ENCODE measurements at regions not wholly inside any gene's neighbourhood (a gene's known extent, or its start where the extent isn't known, plus 50 kb on each side); places are given as distances from the start of the nearest gene placed in this dataset.

- no peak overlapping the region for H3K4me2 ChIP-seq (ENCODE audit: low read length)
- H3K27ac ChIP-seq (ENCODE audit: low read length) = no peak overlapping the region
- H2AFZ ChIP-seq (ENCODE audit: low read depth, low read length) = no peak overlapping the region
Measured at GRCh38 chr9:24464319-24464951, 81.3 kb downstream of the IZUMO3 start.

GRCh38 chr9:24462951-24463350 lies 82.7 kb downstream of the IZUMO3 start:
- Histone ChIP-seq H3K27me3 (ENCODE audit: insufficient read depth, low read depth, low read length) (no peaks in the 10 kb centered on the region), H3F3A (ENCODE audit: insufficient read depth, low read length, poor library complexity, severe bottlenecking) (no peaks in the 10 kb centered on the region), H3K4me2 (ENCODE audit: low read length) (no peak overlapping the region), H2AFZ (ENCODE audit: low read depth, low read length) (no peak overlapping the region), H3K36me3 (ENCODE audit: insufficient read depth, low read length) (no peaks in the 10 kb centered on the region), H3K9ac (ENCODE audit: low read length) (no peak overlapping the region), H3K79me2 (replicated peaks; ENCODE audit: insufficient read depth, low read length) (no peaks in the 10 kb centered on the region), H4K20me1 (ENCODE audit: insufficient read depth) (no peaks in the 10 kb centered on the region), H3K27ac (ENCODE audit: low read length) (no peak overlapping the region), H3K4me3 (ENCODE audit: low read length) (no peak overlapping the region), H3K9me3 (ENCODE audit: low read length) (no peaks in the 10 kb centered on the region), H3K9me2 (ENCODE audit: insufficient read depth, low read length) (no peaks in the 10 kb centered on the region)
- TF ChIP-seq MXI1 (conservative IDR thresholded peaks at IDR 0.05; ENCODE audit: poor library complexity, severe bottlenecking) = no peak
- no peak for TF ChIP-seq POLR2AphosphoS5 (IDR thresholded peaks at IDR 0.05)
- TF ChIP-seq EP300 (conservative IDR thresholded peaks at IDR 0.05; ENCODE audit: poor library complexity, severe bottlenecking) = no peak
- no peak for TF ChIP-seq EZH2 (IDR thresholded peaks at IDR 0.05; ENCODE audit: borderline replicate concordance, insufficient read depth, low read length, poor library complexity, severe bottlenecking)
- TF ChIP-seq, protein P1, sequence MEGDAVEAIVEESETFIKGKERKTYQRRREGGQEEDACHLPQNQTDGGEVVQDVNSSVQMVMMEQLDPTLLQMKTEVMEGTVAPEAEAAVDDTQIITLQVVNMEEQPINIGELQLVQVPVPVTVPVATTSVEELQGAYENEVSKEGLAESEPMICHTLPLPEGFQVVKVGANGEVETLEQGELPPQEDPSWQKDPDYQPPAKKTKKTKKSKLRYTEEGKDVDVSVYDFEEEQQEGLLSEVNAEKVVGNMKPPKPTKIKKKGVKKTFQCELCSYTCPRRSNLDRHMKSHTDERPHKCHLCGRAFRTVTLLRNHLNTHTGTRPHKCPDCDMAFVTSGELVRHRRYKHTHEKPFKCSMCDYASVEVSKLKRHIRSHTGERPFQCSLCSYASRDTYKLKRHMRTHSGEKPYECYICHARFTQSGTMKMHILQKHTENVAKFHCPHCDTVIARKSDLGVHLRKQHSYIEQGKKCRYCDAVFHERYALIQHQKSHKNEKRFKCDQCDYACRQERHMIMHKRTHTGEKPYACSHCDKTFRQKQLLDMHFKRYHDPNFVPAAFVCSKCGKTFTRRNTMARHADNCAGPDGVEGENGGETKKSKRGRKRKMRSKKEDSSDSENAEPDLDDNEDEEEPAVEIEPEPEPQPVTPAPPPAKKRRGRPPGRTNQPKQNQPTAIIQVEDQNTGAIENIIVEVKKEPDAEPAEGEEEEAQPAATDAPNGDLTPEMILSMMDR (IDR thresholded peaks at IDR 0.05; ENCODE audit: poor library complexity, severe bottlenecking) = no peak

More at GRCh38 chr9:24464319-24464951, 81.3 kb downstream of the IZUMO3 start:
- H3K79me2 ChIP-seq (replicated peaks; ENCODE audit: insufficient read depth, low read length) = no peaks in the 10 kb centered on the region
- no peaks in the 10 kb centered on the region for H3K9me3 ChIP-seq (ENCODE audit: low read length)
- no peaks in the 10 kb centered on the region for H4K20me1 ChIP-seq (ENCODE audit: insufficient read depth)
- H3K9me2 ChIP-seq (ENCODE audit: insufficient read depth, low read length) = no peaks in the 10 kb centered on the region
- TF ChIP-seq RAD21 (conservative IDR thresholded peaks at IDR 0.05) (no peak), TAF1 (IDR thresholded peaks at IDR 0.05; ENCODE audit: low read depth) (no peak), MXI1 (conservative IDR thresholded peaks at IDR 0.05; ENCODE audit: poor library complexity, severe bottlenecking) (no peak), SMC3 (conservative IDR thresholded peaks at IDR 0.05; ENCODE audit: poor library complexity) (no peak), POLR2AphosphoS5 (IDR thresholded peaks at IDR 0.05) (no peak), EZH2 (IDR thresholded peaks at IDR 0.05; ENCODE audit: borderline replicate concordance, insufficient read depth, low read length, poor library complexity, severe bottlenecking) (no peak), EP300 (conservative IDR thresholded peaks at IDR 0.05; ENCODE audit: poor library complexity, severe bottlenecking) (no peak)
- TF ChIP-seq, protein P1 (IDR thresholded peaks at IDR 0.05; ENCODE audit: poor library complexity, severe bottlenecking) = no peak
- TF ChIP-seq, protein P2, sequence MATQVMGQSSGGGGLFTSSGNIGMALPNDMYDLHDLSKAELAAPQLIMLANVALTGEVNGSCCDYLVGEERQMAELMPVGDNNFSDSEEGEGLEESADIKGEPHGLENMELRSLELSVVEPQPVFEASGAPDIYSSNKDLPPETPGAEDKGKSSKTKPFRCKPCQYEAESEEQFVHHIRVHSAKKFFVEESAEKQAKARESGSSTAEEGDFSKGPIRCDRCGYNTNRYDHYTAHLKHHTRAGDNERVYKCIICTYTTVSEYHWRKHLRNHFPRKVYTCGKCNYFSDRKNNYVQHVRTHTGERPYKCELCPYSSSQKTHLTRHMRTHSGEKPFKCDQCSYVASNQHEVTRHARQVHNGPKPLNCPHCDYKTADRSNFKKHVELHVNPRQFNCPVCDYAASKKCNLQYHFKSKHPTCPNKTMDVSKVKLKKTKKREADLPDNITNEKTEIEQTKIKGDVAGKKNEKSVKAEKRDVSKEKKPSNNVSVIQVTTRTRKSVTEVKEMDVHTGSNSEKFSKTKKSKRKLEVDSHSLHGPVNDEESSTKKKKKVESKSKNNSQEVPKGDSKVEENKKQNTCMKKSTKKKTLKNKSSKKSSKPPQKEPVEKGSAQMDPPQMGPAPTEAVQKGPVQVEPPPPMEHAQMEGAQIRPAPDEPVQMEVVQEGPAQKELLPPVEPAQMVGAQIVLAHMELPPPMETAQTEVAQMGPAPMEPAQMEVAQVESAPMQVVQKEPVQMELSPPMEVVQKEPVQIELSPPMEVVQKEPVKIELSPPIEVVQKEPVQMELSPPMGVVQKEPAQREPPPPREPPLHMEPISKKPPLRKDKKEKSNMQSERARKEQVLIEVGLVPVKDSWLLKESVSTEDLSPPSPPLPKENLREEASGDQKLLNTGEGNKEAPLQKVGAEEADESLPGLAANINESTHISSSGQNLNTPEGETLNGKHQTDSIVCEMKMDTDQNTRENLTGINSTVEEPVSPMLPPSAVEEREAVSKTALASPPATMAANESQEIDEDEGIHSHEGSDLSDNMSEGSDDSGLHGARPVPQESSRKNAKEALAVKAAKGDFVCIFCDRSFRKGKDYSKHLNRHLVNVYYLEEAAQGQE (IDR thresholded peaks at IDR 0.05; ENCODE audit: borderline replicate concordance) = no peak
- H3K9ac ChIP-seq (ENCODE audit: low read length) = no peak overlapping the region
- no peaks in the 10 kb centered on the region for H3K36me3 ChIP-seq (ENCODE audit: insufficient read depth, low read length)
- H3F3A ChIP-seq (ENCODE audit: insufficient read depth, low read length, poor library complexity, severe bottlenecking) = no peaks in the 10 kb centered on the region
- no peak overlapping the region for H3K4me3 ChIP-seq (ENCODE audit: low read length)
- no peaks in the 10 kb centered on the region for H3K27me3 ChIP-seq (ENCODE audit: insufficient read depth, low read depth, low read length)
